ENCODE measurements at regions not wholly inside any gene's neighbourhood (a gene's known extent, or its start where the extent isn't known, plus 50 kb on each side); places are given as distances from the start of the nearest gene placed in this dataset.

DNA sequence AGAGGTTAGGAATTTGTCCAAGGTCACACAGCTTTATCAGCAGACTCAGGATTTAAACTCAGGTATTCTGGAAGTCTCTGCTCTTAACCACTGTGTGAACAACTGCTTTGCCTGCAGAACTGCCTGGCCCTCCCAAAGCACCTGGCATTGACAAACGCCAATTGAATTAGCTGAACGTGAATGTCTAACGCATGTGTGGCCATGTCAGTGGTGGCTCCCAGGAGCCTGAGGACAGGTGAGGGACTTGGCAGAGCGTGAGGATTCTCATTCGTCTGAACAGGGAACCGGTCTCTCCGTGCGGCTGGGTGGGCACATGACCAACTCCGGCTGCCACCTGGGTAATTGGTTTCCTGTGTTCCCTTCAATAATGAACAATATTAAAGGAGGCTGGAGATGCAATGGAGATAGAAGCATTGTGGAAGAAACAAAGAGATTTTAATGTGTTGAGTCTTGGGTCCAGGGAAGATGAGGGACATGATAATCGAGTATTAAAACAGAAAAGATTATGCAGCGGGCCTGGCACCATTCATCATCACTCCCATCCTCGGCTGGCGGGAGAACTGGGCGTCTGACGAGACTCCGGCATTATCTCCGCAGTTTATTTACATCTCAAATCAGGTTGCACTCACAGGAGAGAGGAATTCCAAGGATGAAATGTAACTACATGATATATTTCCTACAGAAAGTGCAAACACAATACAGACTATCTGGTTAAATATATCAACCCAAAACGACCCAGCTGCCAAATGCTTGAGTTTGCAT, 113.5 kb downstream of the NPIPB5 start:
- Histone ChIP-seq H3K4me2 (ENCODE audit: insufficient read depth, low read length) (no peak overlapping the region), H3K9ac (ENCODE audit: insufficient read depth in 1 of 2, low read depth in 2 of 2, low read length in 2 of 2) (no peak overlapping the region), H3K36me3 (ENCODE audit: control insufficient read depth, insufficient read depth, low read length) (no peaks in the 10 kb centered on the region), H3K27ac (ENCODE audit: extremely low read depth, low read depth, low read length) (no peak overlapping the region), H3K4me3 (no peak overlapping the region), H3K79me2 (ENCODE audit: control insufficient read depth, insufficient read depth, low read length) (no peaks in the 10 kb centered on the region), H3K4me1 (replicated peaks in 1 of 2; ENCODE audit: control insufficient read depth in 2 of 2, insufficient read depth in 2 of 2, low read length in 2 of 2) (no peaks in the 10 kb centered on the region), H4K20me1 (replicated peaks; ENCODE audit: control insufficient read depth, insufficient read depth, low read length) (no peaks in the 10 kb centered on the region; the same call in 1 of the 2 replicates), H3K9me1 (ENCODE audit: control insufficient read depth, insufficient read depth, low read length) (no peaks in the 10 kb centered on the region), H3K9me3 (replicated peaks; ENCODE audit: control insufficient read depth, insufficient read depth, low read depth, low read length) (no peaks in the 10 kb centered on the region), H3K27me3 (ENCODE audit: control insufficient read depth in 2 of 2, insufficient read depth in 2 of 2, low read length in 2 of 2) (peaks cover 19 to 43% of the 10 kb centered on the region in 2 experiments; a peak in 4 of 5 replicates), H2AFZ (ENCODE audit: low read depth, low read length) (no peak overlapping the region)
- ChIA-PET CTCF (ENCODE audit: low intra/inter-chr PET ratio) (no interaction called here), POLR2A (no interaction called here)
- intact Hi-C loops (cut with micrococcal nuclease) (no loop called here), in situ Hi-C loops (cut with MboI) (no loop called here)
- FAIRE-seq = no peak
- 1% methylated on average over 18 of the region's 18 CpGs for WGBS (ENCODE audit: insufficient coverage, low coverage, missing lambda C conversion rate)
- no TSS peak for BruUV-seq (replicated peaks)
- ATAC-seq = no peak
- no peak for DNase-seq (ENCODE audit: extremely low read depth in 1 of 4, low spot score in 3 of 4)
- TF ChIP-seq, protein P1, sequence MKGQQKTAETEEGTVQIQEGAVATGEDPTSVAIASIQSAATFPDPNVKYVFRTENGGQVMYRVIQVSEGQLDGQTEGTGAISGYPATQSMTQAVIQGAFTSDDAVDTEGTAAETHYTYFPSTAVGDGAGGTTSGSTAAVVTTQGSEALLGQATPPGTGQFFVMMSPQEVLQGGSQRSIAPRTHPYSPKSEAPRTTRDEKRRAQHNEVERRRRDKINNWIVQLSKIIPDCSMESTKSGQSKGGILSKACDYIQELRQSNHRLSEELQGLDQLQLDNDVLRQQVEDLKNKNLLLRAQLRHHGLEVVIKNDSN (CRISPR knock-in tag; IDR thresholded peaks at IDR 0.05) = no peak
- TF ChIP-seq ZNF436 (CRISPR knock-in tag; IDR thresholded peaks at IDR 0.05) (no peak), IFI16 (CRISPR knock-in tag; IDR thresholded peaks at IDR 0.05) (no peak), CAMTA2 (CRISPR knock-in tag; conservative IDR thresholded peaks at IDR 0.05) (no peak), MCM2 (IDR thresholded peaks at IDR 0.05; ENCODE audit: low read depth) (no peak), ARID2 (IDR thresholded peaks at IDR 0.05) (no peak), NFRKB (IDR thresholded peaks at IDR 0.05; ENCODE audit: low read depth) (no peak), ZNF507 (tag; conservative IDR thresholded peaks at IDR 0.05) (no peak), PHF21A (IDR thresholded peaks at IDR 0.05; ENCODE audit: borderline replicate concordance, low read depth) (no peak), ZFP30 (CRISPR knock-in tag; IDR thresholded peaks at IDR 0.05; ENCODE audit: borderline replicate concordance) (no peak), ZSCAN32 (CRISPR knock-in tag; IDR thresholded peaks at IDR 0.05) (no peak), POLR2H (tag; IDR thresholded peaks at IDR 0.05; ENCODE audit: low read depth) (no peak), EP300 (IDR thresholded peaks at IDR 0.05; ENCODE audit: low read length) (no peak), ZNF696 (CRISPR knock-in tag; conservative IDR thresholded peaks at IDR 0.05) (no peak), RBM25 (IDR thresholded peaks at IDR 0.05; ENCODE audit: low read depth, low read length, severe bottlenecking) (no peak)
- TF ChIP-seq, protein P2, sequence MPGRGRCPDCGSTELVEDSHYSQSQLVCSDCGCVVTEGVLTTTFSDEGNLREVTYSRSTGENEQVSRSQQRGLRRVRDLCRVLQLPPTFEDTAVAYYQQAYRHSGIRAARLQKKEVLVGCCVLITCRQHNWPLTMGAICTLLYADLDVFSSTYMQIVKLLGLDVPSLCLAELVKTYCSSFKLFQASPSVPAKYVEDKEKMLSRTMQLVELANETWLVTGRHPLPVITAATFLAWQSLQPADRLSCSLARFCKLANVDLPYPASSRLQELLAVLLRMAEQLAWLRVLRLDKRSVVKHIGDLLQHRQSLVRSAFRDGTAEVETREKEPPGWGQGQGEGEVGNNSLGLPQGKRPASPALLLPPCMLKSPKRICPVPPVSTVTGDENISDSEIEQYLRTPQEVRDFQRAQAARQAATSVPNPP (IDR thresholded peaks at IDR 0.05; ENCODE audit: borderline replicate concordance, insufficient read depth, insufficient read length) = no peak
- TF ChIP-seq, protein P3, sequence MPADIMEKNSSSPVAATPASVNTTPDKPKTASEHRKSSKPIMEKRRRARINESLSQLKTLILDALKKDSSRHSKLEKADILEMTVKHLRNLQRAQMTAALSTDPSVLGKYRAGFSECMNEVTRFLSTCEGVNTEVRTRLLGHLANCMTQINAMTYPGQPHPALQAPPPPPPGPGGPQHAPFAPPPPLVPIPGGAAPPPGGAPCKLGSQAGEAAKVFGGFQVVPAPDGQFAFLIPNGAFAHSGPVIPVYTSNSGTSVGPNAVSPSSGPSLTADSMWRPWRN (IDR thresholded peaks at IDR 0.05; ENCODE audit: low read depth) = no peak
- TF ChIP-seq, protein P4, sequence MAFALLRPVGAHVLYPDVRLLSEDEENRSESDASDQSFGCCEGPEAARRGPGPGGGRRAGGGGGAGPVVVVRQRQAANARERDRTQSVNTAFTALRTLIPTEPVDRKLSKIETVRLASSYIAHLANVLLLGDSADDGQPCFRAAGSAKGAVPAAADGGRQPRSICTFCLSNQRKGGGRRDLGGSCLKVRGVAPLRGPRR (CRISPR knock-in tag; IDR thresholded peaks at IDR 0.05) = no peak

Data from K562 (cell line).